SK-N-SH (cell line): ENCODE measurements at regions not wholly inside any gene's neighbourhood (a gene's known extent, or its start where the extent isn't known, plus 50 kb on each side); places are given as distances from the start of the nearest gene placed in this dataset.

Experiments used
- CTCF ChIP-seq: fragments of 200-600 bp; sonication (generic); IDR thresholded peaks from 2 replicates; pipeline ENCODE4 v1.6.1; 2017; ENCODE audit warnings: antibody characterized with exemption, mild to moderate bottlenecking, moderate library complexity
- MAX ChIP-seq: IDR thresholded peaks from 2 replicates; pipeline ENCODE4 v1.4.0; 2012; ENCODE audit warnings: low read depth
- REST ChIP-seq: IDR thresholded peaks from 2 replicates; pipeline ENCODE4 v1.6.1; 2012; ENCODE audit warnings: mild to moderate bottlenecking, low read depth, low read length, moderate library complexity
- USF2 ChIP-seq: fragments of 150-350 bp; IDR thresholded peaks from 2 replicates; pipeline ENCODE4 v1.6.1; 2017; ENCODE audit warnings: antibody characterized with exemption, low read length, low read depth, borderline replicate concordance

GRCh38 chr5:13019729-13020128, 924.8 kb downstream of the DNAH5 start:
- TF ChIP-seq REST (no peak), CTCF (no peak), MAX (no peak), USF2 (no peak)
